Right lobe of liver (tissue), 4 donors: ENCODE measurements at regions not wholly inside any gene's neighbourhood (a gene's known extent, or its start where the extent isn't known, plus 50 kb on each side); places are given as distances from the start of the nearest gene placed in this dataset.

Experiments
- CTCF ChIP-seq, 4 donors: fragments of 200-600 bp in 3 of 4; fragments of 450-650 bp in 1 of 4; IDR thresholded peaks; one replicate each; pipeline versions ENCODE4 v1.5.1 to v1.8.0; 2016 to 2022; ENCODE audit warnings: antibody characterized with exemption in 4 of 4, mild to moderate bottlenecking in 2 of 4
- POLR2A ChIP-seq: fragments of 450-650 bp; IDR thresholded peaks from one replicate; pipeline ENCODE4 v1.6.1; 2017; ENCODE audit warnings: antibody characterized with exemption, mild to moderate bottlenecking
- donor health status: DM: no; HTN: no; CAD: no.
- donor health status: DM: no; HTN: no; CAD: no.
- donor health status: DM: no; HTN: yes; CAD: no.

GRCh38 chr10:44066527-44067255 is 318.2 kb downstream of the CXCL12 start:
- no peak for TF ChIP-seq CTCF (IDR thresholded peaks at IDR 0.05)
- TF ChIP-seq POLR2A: no peak
